T-cell (primary cell): ENCODE measurements at regions not wholly inside any gene's neighbourhood (a gene's known extent, or its start where the extent isn't known, plus 50 kb on each side); places are given as distances from the start of the nearest gene placed in this dataset.

Source experiments
- ATAC-seq, 4 experiments: fragments of 200-7000 bp in 3 of 4; fragments of 150-1000 bp in 1 of 4; cut with Tn5 transposase; replicated peaks in 1 of 4; 1 replicate in 3 of 4; 2 replicates in 1 of 4; pipeline ENCODE4 v1.10.0; 2021; ENCODE audit warnings: moderate library complexity in 3 of 4, mild to moderate bottlenecking in 2 of 4, moderate number of reproducible peaks in 1 of 4
- CTCF ChIA-PET, 2 donors: fragments of 300-600 bp; sonication (Branson Sonifier 250); formaldehyde crosslinking; loops; one replicate each; lab custom pipeline; 2022; ENCODE audit warnings: antibody characterized with exemption in 2 of 2; lab: Charles Lee
- POLR2A ChIA-PET, 2 donors: fragments of 300-600 bp; sonication (Branson Sonifier 250); formaldehyde crosslinking; loops; one replicate each; lab custom pipeline; 2022; ENCODE audit warnings: antibody characterized with exemption in 2 of 2; lab: Charles Lee
- DNase-seq, 35 experiments: peaks; one replicate each; pipeline versions ENCODE4 v3.0.0 to v3.0.0-alpha.2; 2013 to 2023
- H3K27ac ChIP-seq: one replicate; pipeline ENCODE4 v1.5.1; 2013; ENCODE audit warnings: low read length
- H3K27me3 ChIP-seq, 2 experiments: replicated peaks in 1 of 2; 1 replicate in 1 of 2; 2 replicates in 1 of 2; pipeline versions ENCODE4 v1.6.1 to v1.7.0; 2013; ENCODE audit warnings: low read length in 1 of 2, mixed read lengths in 1 of 2; ENCODE audit not compliant: control insufficient read depth in 2 of 2, insufficient read depth in 2 of 2; ENCODE audit errors: extremely low read depth in 1 of 2
- H3K36me3 ChIP-seq, 2 donors: 1 replicate in 1 of 2; 2 replicates in 1 of 2; pipeline versions ENCODE4 v1.6.1 to v1.7.0; 2013; ENCODE audit warnings: low read length in 1 of 2; ENCODE audit not compliant: control insufficient read depth in 2 of 2, insufficient read depth in 1 of 2; ENCODE audit errors: extremely low read depth in 1 of 2
- H3K4me1 ChIP-seq, 2 experiments: 1 replicate in 1 of 2; 2 replicates in 1 of 2; pipeline versions ENCODE4 v1.6.1 to v1.7.0; 2013; ENCODE audit warnings: low read length in 2 of 2, mixed read lengths in 1 of 2; ENCODE audit not compliant: insufficient read depth in 2 of 2, control insufficient read depth in 1 of 2; ENCODE audit errors: extremely low read depth in 1 of 2
- H3K4me3 ChIP-seq, 2 donors: 1 replicate in 1 of 2; 2 replicates in 1 of 2; pipeline versions ENCODE4 v1.5.1 to v1.7.0; 2013; ENCODE audit warnings: mild to moderate bottlenecking in 2 of 2, low read length in 1 of 2, moderate library complexity in 1 of 2; ENCODE audit not compliant: control insufficient read depth in 1 of 2; ENCODE audit errors: extremely low read depth in 1 of 2
- H3K9me3 ChIP-seq: 2 replicates; pipeline ENCODE4 v1.7.0; 2013
- H3K27ac Mint-ChIP-seq, 2 donors: one replicate each; pipeline ENCODE4 v1.8.0; 2020 to 2021; ENCODE audit warnings: mild to moderate bottlenecking in 2 of 2, mixed read lengths in 2 of 2
- H3K27me3 Mint-ChIP-seq, 2 donors: one replicate each; pipeline ENCODE4 v1.8.0; 2021 to 2022; ENCODE audit warnings: mixed read lengths in 2 of 2
- H3K36me3 Mint-ChIP-seq: one replicate; pipeline ENCODE4 v1.8.0; 2021; ENCODE audit warnings: mixed read lengths
- H3K4me1 Mint-ChIP-seq, 3 donors: one replicate each; pipeline ENCODE4 v1.8.0; 2020 to 2022; ENCODE audit warnings: mixed read lengths in 3 of 3, mild to moderate bottlenecking in 1 of 3
- H3K4me3 Mint-ChIP-seq, 3 donors: one replicate each; pipeline ENCODE4 v1.8.0; 2020 to 2022; ENCODE audit warnings: mild to moderate bottlenecking in 3 of 3, mixed read lengths in 3 of 3, moderate library complexity in 3 of 3
- H3K9me3 Mint-ChIP-seq, 3 donors: one replicate each; pipeline ENCODE4 v1.8.0; 2020 to 2022; ENCODE audit warnings: mixed read lengths in 3 of 3
- WGBS: methylation state at CpG from one replicate; pipeline ENCODE4 v1.1.5; 2013; ENCODE audit warnings: missing lambda C conversion rate; ENCODE audit not compliant: insufficient coverage; 5-methylcytosine and 5-hydroxymethylcytosine counted together

- Mint-ChIP-seq H3K9me3 (peaks cover 6 to 35% (median 18%) of the 10 kb centered on the region in 3 donors), H3K27me3 (no peaks in the 10 kb centered on the region), H3K36me3 (no peaks in the 10 kb centered on the region), H3K4me1 (no peaks in the 10 kb centered on the region), H3K27ac (no peak overlapping the region), H3K4me3 (no peak overlapping the region)
- H3K9me3 ChIP-seq = no peaks in the 10 kb centered on the region
- H3K36me3 ChIP-seq = no peaks in the 10 kb centered on the region
- DNase-seq (no peak), ATAC-seq (no peak)
- no peak overlapping the region for H3K4me3 ChIP-seq
- no CpG with 5 or more reads among the region's 3 CpGs for WGBS
- CTCF ChIA-PET = interaction anchor here in 1 of 2 donors (0.6 kb wide), 1 partner anchor 52 kb away, joined by 4 read pairs; no protein-coding TSS in a partner anchor
- H3K27me3 ChIP-seq = no peaks in the 10 kb centered on the region
- no peaks in the 10 kb centered on the region for H3K4me1 ChIP-seq
- POLR2A ChIA-PET = no interaction called here
- no peak overlapping the region for H3K27ac ChIP-seq
Observed at GRCh38 chr9:18023332-18023731, 444.5 kb downstream of the SH3GL2 start.

- no peak overlapping the region for H3K4me3 ChIP-seq
- no peaks in the 10 kb centered on the region for H3K27me3 ChIP-seq
- H3K9me3 ChIP-seq = no peaks in the 10 kb centered on the region
- no peak for DNase-seq
- POLR2A ChIA-PET = no interaction called here
- Mint-ChIP-seq H3K36me3 (no peaks in the 10 kb centered on the region), H3K4me1 (no peaks in the 10 kb centered on the region), H3K9me3 (peaks cover 8 to 10% (median 8%) of the 10 kb centered on the region in 3 donors), H3K4me3 (no peak overlapping the region), H3K27me3 (no peaks in the 10 kb centered on the region), H3K27ac (no peak overlapping the region)
- WGBS = no CpG with 5 or more reads among the region's 4 CpGs
- H3K36me3 ChIP-seq = no peaks in the 10 kb centered on the region
- no peak for ATAC-seq
- H3K4me1 ChIP-seq = no peaks in the 10 kb centered on the region
- CTCF ChIA-PET = no interaction called here
- no peak overlapping the region for H3K27ac ChIP-seq
Observed at GRCh38 chr9:18032636-18033035, 441.3 kb upstream of the ADAMTSL1 start.

- H3K36me3 ChIP-seq = no peaks in the 10 kb centered on the region
- H3K27me3 ChIP-seq = no peaks in the 10 kb centered on the region
- Mint-ChIP-seq H3K27ac (no peak overlapping the region), H3K27me3 (no peaks in the 10 kb centered on the region), H3K4me1 (no peaks in the 10 kb centered on the region), H3K36me3 (no peaks in the 10 kb centered on the region), H3K4me3 (no peak overlapping the region), H3K9me3 (no peaks in the 10 kb centered on the region)
- no peak overlapping the region for H3K27ac ChIP-seq
- DNase-seq (no peak), ATAC-seq (no peak)
- H3K9me3 ChIP-seq = no peaks in the 10 kb centered on the region
- no peak overlapping the region for H3K4me3 ChIP-seq
- CTCF ChIA-PET = no interaction called here
- POLR2A ChIA-PET = no interaction called here
- H3K4me1 ChIP-seq = no peaks in the 10 kb centered on the region
- WGBS = no CpG with 5 or more reads among the region's 3 CpGs
Observed at GRCh38 chr9:18036422-18037187, 437.3 kb upstream of the ADAMTSL1 start.

- Histone ChIP-seq H3K36me3 (no peaks in the 10 kb centered on the region), H3K4me1 (no peaks in the 10 kb centered on the region), H3K27me3 (no peaks in the 10 kb centered on the region), H3K9me3 (no peaks in the 10 kb centered on the region), H3K4me3 (no peak overlapping the region), H3K27ac (no peak overlapping the region)
- peaks cover 0 to 4% (median 0%) of the 10 kb centered on the region in 3 donors for H3K9me3 Mint-ChIP-seq
- no peaks in the 10 kb centered on the region for H3K27me3 Mint-ChIP-seq
- ChIA-PET CTCF (no interaction called here), POLR2A (no interaction called here)
- WGBS = 80% methylated on average over 3 of the region's 6 CpGs
- H3K27ac Mint-ChIP-seq = no peak overlapping the region
- no peak overlapping the region for H3K4me3 Mint-ChIP-seq
- H3K4me1 Mint-ChIP-seq = no peaks in the 10 kb centered on the region
- no peaks in the 10 kb centered on the region for H3K36me3 Mint-ChIP-seq
- DNase-seq (no peak), ATAC-seq (no peak)
Observed at GRCh38 chr9:18037981-18038380, 436.0 kb upstream of the ADAMTSL1 start.

GRCh38 chr9:18040327-18040726, 433.6 kb upstream of the ADAMTSL1 start:
- H3K27ac ChIP-seq = no peak overlapping the region
- H3K36me3 ChIP-seq = no peaks in the 10 kb centered on the region
- no peak overlapping the region for H3K4me3 ChIP-seq
- ChIA-PET POLR2A (no interaction called here), CTCF (no interaction called here)
- Mint-ChIP-seq H3K27ac (no peak overlapping the region), H3K36me3 (no peaks in the 10 kb centered on the region), H3K4me1 (no peaks in the 10 kb centered on the region), H3K4me3 (no peak overlapping the region), H3K27me3 (no peaks in the 10 kb centered on the region), H3K9me3 (peaks cover 0 to 7% (median 4%) of the 10 kb centered on the region in 3 donors)
- WGBS = 73% methylated on average over 2 of the region's 2 CpGs
- ATAC-seq (no peak), DNase-seq (no peak)
- H3K27me3 ChIP-seq = no peaks in the 10 kb centered on the region
- H3K9me3 ChIP-seq = no peaks in the 10 kb centered on the region
- H3K4me1 ChIP-seq = no peaks in the 10 kb centered on the region

- DNase-seq = no peak
- no peaks in the 10 kb centered on the region for H3K36me3 Mint-ChIP-seq
- Histone ChIP-seq H3K4me1 (no peaks in the 10 kb centered on the region), H3K27ac (no peak overlapping the region), H3K27me3 (no peaks in the 10 kb centered on the region), H3K4me3 (no peak overlapping the region), H3K36me3 (no peaks in the 10 kb centered on the region), H3K9me3 (no peaks in the 10 kb centered on the region)
- H3K9me3 Mint-ChIP-seq = peaks cover 0 to 9% (median 8%) of the 10 kb centered on the region in 3 donors
- no peak overlapping the region for H3K4me3 Mint-ChIP-seq
- no peak for ATAC-seq
- H3K4me1 Mint-ChIP-seq = no peaks in the 10 kb centered on the region
- H3K27ac Mint-ChIP-seq = no peak overlapping the region
- WGBS = no CpG with 5 or more reads among the region's 1 CpG
- POLR2A ChIA-PET = no interaction called here
- CTCF ChIA-PET = no interaction called here
- no peaks in the 10 kb centered on the region for H3K27me3 Mint-ChIP-seq
Observed at GRCh38 chr9:18043978-18044377, 430.0 kb upstream of the ADAMTSL1 start.
